Trophoblast cell (in vitro differentiated cells and primary cell): ENCODE measurements at regions not wholly inside any gene's neighbourhood (a gene's known extent, or its start where the extent isn't known, plus 50 kb on each side); places are given as distances from the start of the nearest gene placed in this dataset.

Experiments used
- DNase-seq, 2 donors: peaks; one replicate each; pipeline ENCODE4 v3.0.0-alpha.2; 2016
- H2AFZ ChIP-seq: 2 replicates; pipeline ENCODE4 v1.6.1; 2013; ENCODE audit warnings: low read length, moderate library complexity, mild to moderate bottlenecking; ENCODE audit not compliant: insufficient read depth, poor library complexity
- H2AK5ac ChIP-seq: 2 replicates; pipeline ENCODE4 v1.6.1; 2013; ENCODE audit warnings: mild to moderate bottlenecking, low read length
- H2BK120ac ChIP-seq: 2 replicates; pipeline ENCODE4 v1.6.1; 2013; ENCODE audit warnings: low read length, mild to moderate bottlenecking, moderate library complexity; ENCODE audit not compliant: insufficient read depth, poor library complexity
- H2BK12ac ChIP-seq: 2 replicates; pipeline ENCODE4 v1.6.1; 2013; ENCODE audit warnings: mild to moderate bottlenecking, low read length, moderate library complexity
- H2BK5ac ChIP-seq: 2 replicates; pipeline ENCODE4 v1.6.1; 2013; ENCODE audit warnings: low read length, low read depth, moderate library complexity, mild to moderate bottlenecking; ENCODE audit not compliant: poor library complexity
- H3K14ac ChIP-seq: 2 replicates; pipeline ENCODE4 v1.6.1; 2013; ENCODE audit warnings: mild to moderate bottlenecking, low read length
- H3K18ac ChIP-seq: 2 replicates; pipeline ENCODE4 v1.6.1; 2013; ENCODE audit warnings: mild to moderate bottlenecking, low read length
- H3K23ac ChIP-seq: 2 replicates; pipeline ENCODE4 v1.6.1; 2013; ENCODE audit warnings: low read length
- H3K27ac ChIP-seq: 2 replicates; pipeline ENCODE4 v1.5.1; 2013; ENCODE audit warnings: low read depth, mild to moderate bottlenecking, inconsistent platforms, low read length, moderate library complexity
- H3K27me3 ChIP-seq: 2 replicates; pipeline ENCODE4 v1.6.1; 2013; ENCODE audit warnings: inconsistent platforms, mild to moderate bottlenecking, low read length, moderate library complexity; ENCODE audit not compliant: insufficient read depth
- H3K36me3 ChIP-seq, 2 experiments: 1 replicate in 1 of 2; 2 replicates in 1 of 2; pipeline ENCODE4 v1.6.1; 2013; ENCODE audit warnings: low read length in 2 of 2, mild to moderate bottlenecking in 2 of 2, moderate library complexity in 1 of 2; ENCODE audit not compliant: insufficient read depth in 2 of 2, control insufficient read depth in 1 of 2
- H3K4ac ChIP-seq: 2 replicates; pipeline ENCODE4 v1.6.1; 2013; ENCODE audit warnings: low read depth, mild to moderate bottlenecking, low read length, moderate library complexity
- H3K4me1 ChIP-seq, 2 experiments: 1 replicate in 1 of 2; 2 replicates in 1 of 2; pipeline ENCODE4 v1.6.1; 2013; ENCODE audit warnings: low read length in 2 of 2, mild to moderate bottlenecking in 2 of 2, moderate library complexity in 1 of 2; ENCODE audit not compliant: insufficient read depth in 2 of 2, control insufficient read depth in 1 of 2
- H3K4me2 ChIP-seq: 2 replicates; pipeline ENCODE4 v1.6.1; 2013; ENCODE audit warnings: inconsistent platforms, mild to moderate bottlenecking, low read length, moderate library complexity
- H3K4me3 ChIP-seq: 2 replicates; pipeline ENCODE4 v1.5.1; 2013; ENCODE audit warnings: mild to moderate bottlenecking, low read depth, low read length, inconsistent platforms
- H3K79me1 ChIP-seq: one replicate; pipeline ENCODE4 v1.6.1; 2013; ENCODE audit warnings: low read length
- H3K79me2 ChIP-seq: 2 replicates; pipeline ENCODE4 v1.6.1; 2013; ENCODE audit warnings: low read length, mild to moderate bottlenecking; ENCODE audit not compliant: control insufficient read depth, insufficient read depth, poor library complexity
- H3K9ac ChIP-seq: 2 replicates; pipeline ENCODE4 v1.6.1; 2013; ENCODE audit warnings: mild to moderate bottlenecking, low read length
- H3K9me3 ChIP-seq: 2 replicates; pipeline ENCODE4 v1.6.1; 2013; ENCODE audit warnings: low read depth, mild to moderate bottlenecking, control low read depth, inconsistent platforms, low read length; ENCODE audit not compliant: insufficient read depth
- H4K12ac ChIP-seq: 2 replicates; pipeline ENCODE4 v1.6.1; 2013; ENCODE audit warnings: low read depth, mild to moderate bottlenecking, low read length, moderate library complexity
- H4K8ac ChIP-seq: 2 replicates; pipeline ENCODE4 v1.6.1; 2013; ENCODE audit warnings: low read depth, mild to moderate bottlenecking, low read length, moderate library complexity
- H4K91ac ChIP-seq: one replicate; pipeline ENCODE4 v1.6.1; 2013; ENCODE audit warnings: low read depth, mild to moderate bottlenecking, low read length, moderate library complexity
- WGBS: extraction: QIAGEN DNeasy Blood & Tissue Kit; methylation state at CpG from one replicate; pipeline ENCODE4 v1.1.7; 2013; ENCODE audit warnings: missing lambda C conversion rate; ENCODE audit not compliant: insufficient read length, insufficient coverage; ENCODE audit errors: extremely low coverage; 5-methylcytosine and 5-hydroxymethylcytosine counted together

DNA sequence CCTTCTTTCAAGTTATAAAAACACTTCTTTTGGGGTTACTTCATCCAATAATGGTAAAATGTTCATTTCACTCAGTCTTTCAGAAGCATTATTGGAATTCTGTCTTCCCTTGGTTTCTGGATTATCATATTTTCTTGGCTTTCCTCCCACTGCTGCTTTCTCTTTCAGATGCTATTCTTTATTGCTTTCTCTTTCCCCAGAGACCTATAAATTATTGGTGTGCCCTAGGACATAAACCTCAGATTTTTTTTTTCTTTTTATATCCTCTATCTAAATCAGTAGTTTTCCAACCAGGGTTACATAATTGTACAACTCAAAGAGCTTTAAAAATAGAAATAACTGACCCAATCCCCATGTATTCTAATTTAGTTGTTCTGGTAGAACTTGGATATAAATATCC, 1005.5 kb downstream of the ARAP2 start:
- Histone ChIP-seq H3K23ac (no peak overlapping the region), H2BK120ac (no peak overlapping the region), H3K27ac (no peak overlapping the region), H3K4me1 (no peaks in the 10 kb centered on the region), H4K91ac (no peak overlapping the region), H3K79me1 (no peaks in the 10 kb centered on the region), H3K79me2 (no peaks in the 10 kb centered on the region), H2AFZ (no peak overlapping the region), H3K4ac (no peak overlapping the region), H4K8ac (no peak overlapping the region), H3K27me3 (no peaks in the 10 kb centered on the region), H3K9me3 (peaks cover 5% of the 10 kb centered on the region), H2AK5ac (no peak overlapping the region), H4K12ac (no peak overlapping the region), H2BK12ac (no peak overlapping the region), H3K4me2 (no peak overlapping the region), H3K9ac (no peak overlapping the region), H3K36me3 (no peaks in the 10 kb centered on the region), H3K18ac (no peak overlapping the region), H3K4me3 (no peak overlapping the region), H3K14ac (no peak overlapping the region), H2BK5ac (no peak overlapping the region)
- no peak for DNase-seq

DNA sequence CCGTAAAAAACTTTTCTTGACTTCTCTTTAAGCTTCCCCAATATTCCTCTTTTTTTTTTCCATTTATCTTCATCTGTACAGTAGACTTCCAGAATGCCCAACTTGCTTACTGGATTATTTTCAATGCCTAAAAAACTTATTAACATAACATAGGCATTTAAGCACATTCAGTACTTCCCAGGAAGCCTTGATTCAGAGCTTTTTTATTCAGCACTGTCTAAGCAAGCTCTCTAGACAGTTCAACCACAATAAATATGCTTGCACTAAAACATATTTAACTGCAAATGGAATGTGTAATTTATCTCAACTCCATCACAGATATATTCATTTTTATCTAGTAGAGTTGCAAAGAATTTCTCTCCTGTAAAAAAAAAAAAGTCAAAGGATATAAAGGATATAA, 997.8 kb downstream of the ARAP2 start:
- no peak overlapping the region for H2BK5ac ChIP-seq
- WGBS, result no CpG with 5 or more reads among the region's 1 CpG

GRCh38 chr4:35247047-35247446, 997.3 kb downstream of the ARAP2 start:
- H3K27me3 ChIP-seq, result no peaks in the 10 kb centered on the region
- no peak overlapping the region for H4K91ac ChIP-seq
- H4K8ac ChIP-seq, result no peak overlapping the region
- no peak overlapping the region for H3K9ac ChIP-seq
- no peak overlapping the region for H3K4me2 ChIP-seq
- H3K4me1 ChIP-seq, result no peaks in the 10 kb centered on the region
- H2BK12ac ChIP-seq, result no peak overlapping the region
- H3K4me3 ChIP-seq, result no peak overlapping the region
- no peak overlapping the region for H3K23ac ChIP-seq
- H3K27ac ChIP-seq, result no peak overlapping the region
- no peak overlapping the region for H3K14ac ChIP-seq
- no peak overlapping the region for H2AK5ac ChIP-seq
- no peak overlapping the region for H3K18ac ChIP-seq
- no CpG with 5 or more reads among the region's 3 CpGs for WGBS
- no peak overlapping the region for H2BK5ac ChIP-seq
- H3K9me3 ChIP-seq, result no peaks in the 10 kb centered on the region
- no peaks in the 10 kb centered on the region for H3K79me2 ChIP-seq
- no peak overlapping the region for H2BK120ac ChIP-seq
- H4K12ac ChIP-seq, result no peak overlapping the region
- DNase-seq, result no peak
- no peaks in the 10 kb centered on the region for H3K36me3 ChIP-seq
- H3K79me1 ChIP-seq, result no peaks in the 10 kb centered on the region
- H2AFZ ChIP-seq, result no peak overlapping the region
- H3K4ac ChIP-seq, result no peak overlapping the region

More for the DNA sequence above, 997.8 kb downstream of the ARAP2 start:
- Histone ChIP-seq H4K12ac (no peak overlapping the region), H3K79me1 (no peaks in the 10 kb centered on the region), H3K4me2 (no peak overlapping the region), H3K36me3 (no peaks in the 10 kb centered on the region), H3K23ac (no peak overlapping the region), H3K79me2 (no peaks in the 10 kb centered on the region), H2BK12ac (no peak overlapping the region), H3K27ac (no peak overlapping the region), H3K14ac (no peak overlapping the region), H4K8ac (no peak overlapping the region), H2AK5ac (no peak overlapping the region), H3K4me3 (no peak overlapping the region), H3K9me3 (peaks cover 3% of the 10 kb centered on the region), H2AFZ (no peak overlapping the region), H2BK120ac (no peak overlapping the region), H3K18ac (no peak overlapping the region), H4K91ac (no peak overlapping the region), H3K9ac (no peak overlapping the region), H3K4ac (no peak overlapping the region), H3K27me3 (no peaks in the 10 kb centered on the region), H3K4me1 (no peaks in the 10 kb centered on the region)
- no peak for DNase-seq

- no peak overlapping the region for H2AK5ac ChIP-seq
- H3K27ac ChIP-seq, result no peak overlapping the region
- H3K14ac ChIP-seq, result no peak overlapping the region
- H2BK120ac ChIP-seq, result no peak overlapping the region
- no peak overlapping the region for H2BK5ac ChIP-seq
- H3K79me2 ChIP-seq, result no peaks in the 10 kb centered on the region
- no peak overlapping the region for H3K18ac ChIP-seq
- no peak overlapping the region for H3K4ac ChIP-seq
- H4K12ac ChIP-seq, result no peak overlapping the region
- H3K36me3 ChIP-seq, result no peaks in the 10 kb centered on the region
- peaks cover 0 to 2% of the 10 kb centered on the region in 2 experiments for H3K4me1 ChIP-seq
- no peaks in the 10 kb centered on the region for H3K79me1 ChIP-seq
- H2BK12ac ChIP-seq, result no peak overlapping the region
- no peak overlapping the region for H4K91ac ChIP-seq
- no peaks in the 10 kb centered on the region for H3K9me3 ChIP-seq
- H3K4me3 ChIP-seq, result no peak overlapping the region
- H3K23ac ChIP-seq, result no peak overlapping the region
- H3K9ac ChIP-seq, result no peak overlapping the region
- H4K8ac ChIP-seq, result no peak overlapping the region
- DNase-seq, result no peak
- H3K27me3 ChIP-seq, result no peaks in the 10 kb centered on the region
- no peak overlapping the region for H3K4me2 ChIP-seq
- H2AFZ ChIP-seq, result no peak overlapping the region
Observed at GRCh38 chr4:35250331-35250730, 994.0 kb downstream of the ARAP2 start.

DNA sequence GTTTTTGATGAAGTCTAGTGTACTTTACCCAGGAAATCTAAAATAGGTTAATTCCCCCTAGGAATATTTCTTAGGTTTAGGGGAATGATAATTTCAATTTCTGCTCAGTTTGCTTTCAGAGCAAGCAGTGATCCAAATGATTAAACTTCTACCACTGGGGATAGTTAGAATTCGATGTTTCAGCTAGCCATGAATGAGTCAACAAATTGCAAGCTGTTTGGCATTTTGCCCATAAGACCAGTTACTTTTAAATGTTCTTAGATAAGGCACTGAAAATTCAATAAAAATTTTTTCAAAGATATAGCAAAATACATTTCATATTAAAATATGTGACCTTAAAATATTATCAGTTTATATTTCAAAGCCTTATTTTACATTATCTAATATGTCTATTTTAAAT, 993.6 kb downstream of the ARAP2 start:
- H4K12ac ChIP-seq, result no peak overlapping the region
- H3K79me2 ChIP-seq, result no peaks in the 10 kb centered on the region
- no peak overlapping the region for H2AFZ ChIP-seq
- no peak overlapping the region for H2BK5ac ChIP-seq
- H2BK120ac ChIP-seq, result no peak overlapping the region
- H3K27ac ChIP-seq, result no peak overlapping the region
- H3K9ac ChIP-seq, result no peak overlapping the region
- H3K27me3 ChIP-seq, result no peaks in the 10 kb centered on the region
- peaks cover 0 to 2% of the 10 kb centered on the region in 2 experiments for H3K4me1 ChIP-seq
- H3K4ac ChIP-seq, result no peak overlapping the region
- no peak for DNase-seq
- no peak overlapping the region for H3K4me3 ChIP-seq
- no CpG with 5 or more reads among the region's 1 CpG for WGBS
- H4K8ac ChIP-seq, result no peak overlapping the region
- no peak overlapping the region for H2BK12ac ChIP-seq
- H3K4me2 ChIP-seq, result no peak overlapping the region
- no peak overlapping the region for H3K18ac ChIP-seq
- H4K91ac ChIP-seq, result no peak overlapping the region
- H2AK5ac ChIP-seq, result no peak overlapping the region
- no peaks in the 10 kb centered on the region for H3K79me1 ChIP-seq
- H3K9me3 ChIP-seq, result no peaks in the 10 kb centered on the region
- H3K23ac ChIP-seq, result no peak overlapping the region
- H3K14ac ChIP-seq, result no peak overlapping the region
- H3K36me3 ChIP-seq, result no peaks in the 10 kb centered on the region
